SK-N-MC (cell line): ENCODE measurements at regions not wholly inside any gene's neighbourhood (a gene's known extent, or its start where the extent isn't known, plus 50 kb on each side); places are given as distances from the start of the nearest gene placed in this dataset.

Source experiments
- EZH2 ChIP-seq: fragments of 200-600 bp; sonication (generic); IDR thresholded peaks from one replicate; pipeline ENCODE4 v1.6.1; 2017; ENCODE audit warnings: antibody characterized with exemption
- FOXP2 ChIP-seq: optimal IDR thresholded peaks from 2 replicates; pipeline ENCODE3; 2011; ENCODE audit warnings: mild to moderate bottlenecking, moderate library complexity; ENCODE audit not compliant: insufficient read depth; ENCODE audit errors: extremely low read length, control extremely low read depth

GRCh38 chr5:40416588-40416987, 263.1 kb upstream of the PTGER4 start:
- TF ChIP-seq EZH2, result no peak
- TF ChIP-seq FOXP2, result no peak
